H7 (cell line): ENCODE measurements at regions not wholly inside any gene's neighbourhood (a gene's known extent, or its start where the extent isn't known, plus 50 kb on each side); places are given as distances from the start of the nearest gene placed in this dataset.

Experiments used
- DNase-seq: peaks from one replicate; pipeline ENCODE4 v3.0.0; 2012
- H3K27me3 ChIP-seq: 2 replicates; pipeline ENCODE4 v1.6.0; 2011; ENCODE audit warnings: mild to moderate bottlenecking, low read length; ENCODE audit not compliant: control insufficient read depth, insufficient read depth
- H3K36me3 ChIP-seq: replicated peaks from 2 replicates; pipeline ENCODE4 v1.5.1; 2011; ENCODE audit warnings: low read length; ENCODE audit not compliant: control insufficient read depth, insufficient read depth
- H3K4me3 ChIP-seq: 2 replicates; pipeline ENCODE4 v1.5.1; 2011; ENCODE audit warnings: low read depth, mild to moderate bottlenecking, control low read depth, low read length, moderate library complexity; ENCODE audit not compliant: insufficient read depth

- Histone ChIP-seq H3K27me3 (no peaks in the 10 kb centered on the region), H3K4me3 (no peak overlapping the region), H3K36me3 (no peaks in the 10 kb centered on the region)
- DNase-seq, result no peak
These were observed 490.2 kb upstream of the MGMT start for GRCh38 chr10:128976856-128977255.

- Histone ChIP-seq H3K4me3 (no peak overlapping the region), H3K27me3 (no peaks in the 10 kb centered on the region), H3K36me3 (no peaks in the 10 kb centered on the region)
- DNase-seq, result no peak
These were observed 488.8 kb upstream of the MGMT start for GRCh38 chr10:128978211-128978610.

- Histone ChIP-seq H3K36me3 (no peaks in the 10 kb centered on the region), H3K27me3 (no peaks in the 10 kb centered on the region), H3K4me3 (no peak overlapping the region)
- no peak for DNase-seq
These were observed 487.6 kb upstream of the MGMT start for GRCh38 chr10:128979405-128979804.

- DNase-seq, result no peak
- H3K27me3 ChIP-seq, result no peaks in the 10 kb centered on the region
- no peak overlapping the region for H3K4me3 ChIP-seq
- no peaks in the 10 kb centered on the region for H3K36me3 ChIP-seq
These were observed 485.8 kb upstream of the MGMT start for GRCh38 chr10:128981251-128981650.

- no peaks in the 10 kb centered on the region for H3K27me3 ChIP-seq
These were observed 485.0 kb upstream of the MGMT start for GRCh38 chr10:128981881-128982615.

GRCh38 chr10:128982616-128982915, 484.5 kb upstream of the MGMT start:
- H3K4me3 ChIP-seq, result no peak overlapping the region
- no peak for DNase-seq
- no peaks in the 10 kb centered on the region for H3K27me3 ChIP-seq

More at GRCh38 chr10:128981881-128982615, 485.0 kb upstream of the MGMT start:
- DNase-seq, result no peak
- Histone ChIP-seq H3K36me3 (no peaks in the 10 kb centered on the region), H3K4me3 (no peak overlapping the region)

GRCh38 chr10:128985036-128985435, 482.0 kb upstream of the MGMT start:
- Histone ChIP-seq H3K36me3 (no peaks in the 10 kb centered on the region), H3K4me3 (no peak overlapping the region), H3K27me3 (no peaks in the 10 kb centered on the region)
- DNase-seq, result no peak

More at GRCh38 chr10:128982616-128982915, 484.5 kb upstream of the MGMT start:
- H3K36me3 ChIP-seq, result no peaks in the 10 kb centered on the region

GRCh38 chr10:128990986-128991385, 476.1 kb upstream of the MGMT start:
- no peaks in the 10 kb centered on the region for H3K36me3 ChIP-seq
- DNase-seq, result no peak
- no peaks in the 10 kb centered on the region for H3K27me3 ChIP-seq
- H3K4me3 ChIP-seq, result no peak overlapping the region

- Histone ChIP-seq H3K27me3 (no peaks in the 10 kb centered on the region), H3K4me3 (no peak overlapping the region), H3K36me3 (no peaks in the 10 kb centered on the region)
- DNase-seq, result no peak
These were observed 474.3 kb upstream of the MGMT start for GRCh38 chr10:128992770-128993169.

GRCh38 chr10:128993443-128993842, 473.6 kb upstream of the MGMT start:
- H3K27me3 ChIP-seq, result no peaks in the 10 kb centered on the region
- no peaks in the 10 kb centered on the region for H3K36me3 ChIP-seq
- no peak for DNase-seq
- H3K4me3 ChIP-seq, result no peak overlapping the region

- DNase-seq, result no peak
- Histone ChIP-seq H3K27me3 (no peaks in the 10 kb centered on the region), H3K36me3 (no peaks in the 10 kb centered on the region), H3K4me3 (no peak overlapping the region)
These were observed 473.0 kb upstream of the MGMT start for GRCh38 chr10:128993911-128994538.

- no peaks in the 10 kb centered on the region for H3K27me3 ChIP-seq
- no peaks in the 10 kb centered on the region for H3K36me3 ChIP-seq
- H3K4me3 ChIP-seq, result no peak overlapping the region
- no peak for DNase-seq
These were observed 472.4 kb upstream of the MGMT start for GRCh38 chr10:128994598-128995143.

- Histone ChIP-seq H3K4me3 (no peak overlapping the region), H3K27me3 (no peaks in the 10 kb centered on the region), H3K36me3 (no peaks in the 10 kb centered on the region)
- DNase-seq, result no peak
These were observed 471.4 kb upstream of the MGMT start for GRCh38 chr10:128995676-128996075.

- H3K4me3 ChIP-seq, result no peak overlapping the region
- DNase-seq, result no peak
- no peaks in the 10 kb centered on the region for H3K27me3 ChIP-seq
- no peaks in the 10 kb centered on the region for H3K36me3 ChIP-seq
These were observed 470.9 kb upstream of the MGMT start for GRCh38 chr10:128996092-128996491.

GRCh38 chr10:128998101-128998805, 468.8 kb upstream of the MGMT start:
- DNase-seq, result no peak
- H3K27me3 ChIP-seq, result no peaks in the 10 kb centered on the region
- no peaks in the 10 kb centered on the region for H3K36me3 ChIP-seq

More at GRCh38 chr10:128998101-128998805, 468.8 kb upstream of the MGMT start:
- H3K4me3 ChIP-seq, result no peak overlapping the region
